ENCODE measurements at regions not wholly inside any gene's neighbourhood (a gene's known extent, or its start where the extent isn't known, plus 50 kb on each side); places are given as distances from the start of the nearest gene placed in this dataset.

GRCh38 chr20:39825950-39826349 is 863.1 kb downstream of the MAFB start:
- no peak for TF ChIP-seq POLR2A (IDR thresholded peaks at IDR 0.05; ENCODE audit: low read depth, low read length)
- TF ChIP-seq SPI1 (IDR thresholded peaks at IDR 0.05; ENCODE audit: low read depth, low read length) = peak; percentile 67
- TF ChIP-seq TAF1 (IDR thresholded peaks at IDR 0.05; ENCODE audit: low read depth, low read length) = no peak
- no peak for TF ChIP-seq POLR2AphosphoS5 (IDR thresholded peaks at IDR 0.05; ENCODE audit: low read depth, low read length)
- TF ChIP-seq PAX5 (IDR thresholded peaks at IDR 0.05; ENCODE audit: insufficient read depth, low read length, severe bottlenecking) = no peak

Data from GM12891 (cell line).